Mesendoderm (in vitro differentiated cells): ENCODE measurements at regions not wholly inside any gene's neighbourhood (a gene's known extent, or its start where the extent isn't known, plus 50 kb on each side); places are given as distances from the start of the nearest gene placed in this dataset.

Experiments
- DNase-seq: peaks from one replicate; pipeline ENCODE4 v3.0.0; 2013
- H2AK5ac ChIP-seq: 2 replicates; pipeline ENCODE4 v1.6.1; 2013; ENCODE audit warnings: low read length, inconsistent platforms
- H2BK120ac ChIP-seq: 2 replicates; pipeline ENCODE4 v1.6.1; 2013; ENCODE audit warnings: low read depth, mild to moderate bottlenecking, low read length, moderate library complexity, mixed read lengths
- H2BK15ac ChIP-seq: replicated peaks from 2 replicates; pipeline ENCODE4 v1.6.1; 2013; ENCODE audit warnings: low read depth, mild to moderate bottlenecking, moderate library complexity
- H2BK5ac ChIP-seq: 2 replicates; pipeline ENCODE4 v1.6.1; 2013; ENCODE audit warnings: low read length, inconsistent platforms
- H3K18ac ChIP-seq: 2 replicates; pipeline ENCODE4 v1.6.1; 2013; ENCODE audit warnings: mild to moderate bottlenecking, low read length, mixed read lengths
- H3K23ac ChIP-seq: one replicate; pipeline ENCODE4 v1.6.1; 2013; ENCODE audit warnings: low read length
- H3K27ac ChIP-seq: 2 replicates; pipeline ENCODE4 v1.5.1; 2013; ENCODE audit warnings: low read depth, mild to moderate bottlenecking, inconsistent platforms, low read length, moderate library complexity
- H3K27me3 ChIP-seq: 2 replicates; pipeline ENCODE4 v1.6.1; 2013; ENCODE audit warnings: low read length, control low read depth, mild to moderate bottlenecking, inconsistent platforms; ENCODE audit not compliant: insufficient read depth, poor library complexity
- H3K36me3 ChIP-seq: 2 replicates; pipeline ENCODE4 v1.6.1; 2013; ENCODE audit warnings: low read length, inconsistent platforms; ENCODE audit not compliant: control insufficient read depth, insufficient read depth
- H3K4ac ChIP-seq: one replicate; pipeline ENCODE4 v1.6.1; 2013; ENCODE audit warnings: low read depth, mild to moderate bottlenecking, low read length, moderate library complexity
- H3K4me1 ChIP-seq: 2 replicates; pipeline ENCODE4 v1.6.1; 2013; ENCODE audit warnings: low read depth, low read length, inconsistent platforms; ENCODE audit not compliant: control insufficient read depth
- H3K4me2 ChIP-seq: 2 replicates; pipeline ENCODE4 v1.6.1; 2013; ENCODE audit warnings: low read length
- H3K4me3 ChIP-seq: 2 replicates; pipeline ENCODE4 v1.5.1; 2013; ENCODE audit warnings: mild to moderate bottlenecking, low read length
- H3K56ac ChIP-seq: one replicate; pipeline ENCODE4 v1.6.1; 2013; ENCODE audit warnings: low read length
- H3K79me1 ChIP-seq: 2 replicates; pipeline ENCODE4 v1.6.1; 2013; ENCODE audit warnings: low read length, inconsistent platforms
- H3K79me2 ChIP-seq: 2 replicates; pipeline ENCODE4 v1.6.1; 2013; ENCODE audit warnings: mild to moderate bottlenecking, low read length; ENCODE audit not compliant: control insufficient read depth, insufficient read depth
- H3K9ac ChIP-seq: 2 replicates; pipeline ENCODE4 v1.6.1; 2013; ENCODE audit warnings: low read length, inconsistent platforms
- H4K5ac ChIP-seq: one replicate; pipeline ENCODE4 v1.6.1; 2013; ENCODE audit warnings: low read length
- H4K8ac ChIP-seq: one replicate; pipeline ENCODE4 v1.6.1; 2013; ENCODE audit warnings: low read depth, mild to moderate bottlenecking, control low read depth, low read length, moderate library complexity
- WGBS: extraction: QIAGEN DNeasy Blood & Tissue Kit; methylation state at CpG from one replicate; pipeline ENCODE4 v1.1.7; 2013; ENCODE audit warnings: low lambda C conversion rate, missing lambda C conversion rate; ENCODE audit not compliant: insufficient coverage; ENCODE audit errors: extremely low coverage; 5-methylcytosine and 5-hydroxymethylcytosine counted together

DNA sequence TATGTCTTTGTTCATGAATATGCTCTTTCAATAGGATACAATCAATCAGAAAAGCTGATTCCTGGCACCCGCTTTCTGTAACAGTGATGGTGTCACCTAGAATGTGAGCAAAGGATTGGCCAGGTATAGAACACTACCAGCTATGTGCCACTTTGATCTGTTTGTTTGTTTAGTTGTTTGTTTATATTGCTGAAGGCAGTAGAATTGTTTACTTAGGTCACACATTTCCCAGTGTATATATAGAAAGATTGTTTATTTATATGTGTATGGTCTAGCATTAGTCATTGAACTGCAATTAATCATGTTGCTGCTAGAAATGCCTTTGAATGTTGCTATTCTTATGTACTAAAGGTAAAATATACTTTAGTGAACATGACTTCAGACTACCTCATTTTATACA, 1678.6 kb upstream of the CELF4 start:
- Histone ChIP-seq H3K27me3 (no peaks in the 10 kb centered on the region), H3K27ac (no peak overlapping the region), H3K79me1 (no peaks in the 10 kb centered on the region), H3K36me3 (no peaks in the 10 kb centered on the region), H2BK120ac (no peak overlapping the region), H3K4ac (no peak overlapping the region), H3K4me2 (no peak overlapping the region), H4K8ac (no peak overlapping the region), H2BK5ac (no peak overlapping the region), H3K18ac (no peak overlapping the region), H3K4me3 (no peak overlapping the region), H4K5ac (no peak overlapping the region), H3K23ac (no peak overlapping the region), H3K79me2 (no peaks in the 10 kb centered on the region), H3K4me1 (no peaks in the 10 kb centered on the region), H3K56ac (no peak overlapping the region), H2BK15ac (no peak overlapping the region), H2AK5ac (no peak overlapping the region), H3K9ac (no peak overlapping the region)
- no peak for DNase-seq
- WGBS = no CpG with 5 or more reads among the region's 1 CpG

DNA sequence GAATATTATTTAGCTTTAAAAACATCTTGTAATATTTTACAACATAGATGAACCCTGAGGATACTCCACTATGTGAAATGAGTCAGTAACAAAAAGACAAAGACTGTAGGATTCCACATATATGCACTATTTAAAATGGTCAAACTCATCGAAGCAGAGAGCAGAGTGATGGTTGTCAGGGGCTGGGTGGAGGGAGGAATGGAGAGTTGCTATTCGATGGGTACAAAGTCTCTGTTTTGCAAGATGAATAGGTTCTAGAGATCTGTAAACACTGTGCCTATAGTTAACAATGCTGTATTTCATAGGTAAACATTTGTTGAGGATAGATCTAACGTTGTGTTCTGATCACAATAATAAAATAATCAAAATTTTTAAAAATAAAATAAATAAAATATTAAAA, 1675.9 kb upstream of the CELF4 start:
- no peak overlapping the region for H2AK5ac ChIP-seq
- no peak overlapping the region for H3K56ac ChIP-seq
- no peak overlapping the region for H3K27ac ChIP-seq
- no peak overlapping the region for H2BK15ac ChIP-seq
- H2BK5ac ChIP-seq = no peak overlapping the region
- H3K79me1 ChIP-seq = no peaks in the 10 kb centered on the region
- no peak overlapping the region for H3K4ac ChIP-seq
- no peak overlapping the region for H4K5ac ChIP-seq
- WGBS = no CpG with 5 or more reads among the region's 3 CpGs
- no peak overlapping the region for H3K4me2 ChIP-seq
- no peak overlapping the region for H3K9ac ChIP-seq
- no peak overlapping the region for H3K4me3 ChIP-seq
- H3K18ac ChIP-seq = no peak overlapping the region
- H3K36me3 ChIP-seq = no peaks in the 10 kb centered on the region
- no peaks in the 10 kb centered on the region for H3K27me3 ChIP-seq
- no peak overlapping the region for H2BK120ac ChIP-seq
- no peak overlapping the region for H4K8ac ChIP-seq
- DNase-seq = no peak
- H3K4me1 ChIP-seq = no peaks in the 10 kb centered on the region
- no peak overlapping the region for H3K23ac ChIP-seq
- no peaks in the 10 kb centered on the region for H3K79me2 ChIP-seq

DNA sequence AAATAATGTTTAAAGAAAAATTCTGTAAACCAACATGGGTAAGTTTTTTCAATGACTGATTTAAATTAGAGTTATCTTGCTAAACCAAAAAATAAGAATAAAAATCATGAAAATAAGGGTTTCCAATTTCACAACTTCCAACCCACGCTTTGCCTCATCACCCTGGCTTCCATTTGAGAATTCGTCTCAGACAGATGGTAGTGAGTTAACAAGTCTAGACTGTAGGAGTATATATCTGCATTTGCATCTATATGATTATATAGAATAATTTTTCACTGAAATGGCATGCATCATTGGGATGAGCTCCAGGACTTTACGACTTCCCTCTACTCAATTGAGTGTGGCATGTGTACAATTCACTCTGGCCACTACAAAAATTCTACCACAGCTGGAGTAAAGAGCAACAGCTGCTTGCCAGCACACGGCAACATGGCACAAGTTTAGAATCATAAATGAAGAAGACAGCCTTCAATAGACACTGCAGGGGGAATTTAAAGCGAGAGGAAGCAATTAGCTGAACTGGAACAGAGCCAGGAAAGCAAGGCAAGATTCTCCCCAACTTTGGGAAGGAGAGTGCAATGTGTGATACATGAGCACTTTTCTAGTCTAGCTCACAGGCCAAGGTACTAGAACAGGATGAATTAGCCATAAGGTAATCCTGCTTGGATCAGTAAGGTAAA, 1673.5 kb upstream of the CELF4 start:
- no peak for DNase-seq
- H2BK5ac ChIP-seq = no peak overlapping the region
- H4K8ac ChIP-seq = no peak overlapping the region
- H3K27ac ChIP-seq = no peak overlapping the region
- H3K56ac ChIP-seq = no peak overlapping the region
- no peak overlapping the region for H3K4me3 ChIP-seq
- no peak overlapping the region for H2BK15ac ChIP-seq
- no peak overlapping the region for H4K5ac ChIP-seq
- no peak overlapping the region for H2BK120ac ChIP-seq
- no CpG with 5 or more reads among the region's 5 CpGs for WGBS
- no peak overlapping the region for H3K23ac ChIP-seq
- H3K79me1 ChIP-seq = no peaks in the 10 kb centered on the region
- H3K9ac ChIP-seq = no peak overlapping the region
- H3K18ac ChIP-seq = no peak overlapping the region
- no peaks in the 10 kb centered on the region for H3K36me3 ChIP-seq
- H3K4ac ChIP-seq = no peak overlapping the region
- no peak overlapping the region for H3K4me2 ChIP-seq
- no peaks in the 10 kb centered on the region for H3K27me3 ChIP-seq
- no peak overlapping the region for H2AK5ac ChIP-seq
- no peaks in the 10 kb centered on the region for H3K4me1 ChIP-seq
- H3K79me2 ChIP-seq = no peaks in the 10 kb centered on the region

DNA sequence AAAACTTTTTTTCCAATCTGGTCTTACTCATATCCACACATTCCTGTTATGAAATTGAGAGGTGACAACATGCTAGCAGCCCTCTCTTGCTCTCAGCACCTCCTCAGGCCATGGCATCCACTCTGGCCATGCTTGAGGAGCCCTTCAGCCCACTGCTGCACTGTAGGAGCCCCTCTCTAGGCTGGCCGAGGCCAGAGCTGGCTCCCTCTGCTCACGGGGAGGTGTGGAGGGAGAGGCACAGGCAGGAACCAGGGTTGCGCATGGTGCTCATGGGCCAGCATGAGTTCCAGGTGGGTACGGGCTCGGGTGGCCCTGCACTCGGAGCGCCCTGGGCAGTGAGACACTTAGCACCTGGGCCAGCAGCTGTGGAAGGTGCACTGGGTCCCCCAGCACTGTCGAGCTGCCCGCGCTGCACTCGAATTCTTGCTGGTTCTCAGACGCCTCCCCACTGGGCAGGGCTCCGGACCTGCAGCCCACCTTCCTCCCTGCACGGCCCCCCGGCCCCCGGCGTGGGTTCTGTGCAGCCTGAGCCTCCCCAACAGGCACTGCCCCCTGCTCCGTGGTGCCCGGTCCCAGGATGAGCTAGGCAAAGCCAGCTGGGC, 1669.6 kb upstream of the CELF4 start:
- H3K79me2 ChIP-seq = no peaks in the 10 kb centered on the region
- no peak overlapping the region for H3K27ac ChIP-seq
- no peak overlapping the region for H2AK5ac ChIP-seq
- H2BK120ac ChIP-seq = no peak overlapping the region
- H3K36me3 ChIP-seq = no peaks in the 10 kb centered on the region
- no peak overlapping the region for H3K18ac ChIP-seq
- H4K5ac ChIP-seq = no peak overlapping the region
- H3K56ac ChIP-seq = no peak overlapping the region
- H3K23ac ChIP-seq = no peak overlapping the region
- no peak overlapping the region for H2BK15ac ChIP-seq
- no CpG with 5 or more reads among the region's 19 CpGs for WGBS
- no peaks in the 10 kb centered on the region for H3K27me3 ChIP-seq
- H3K4me2 ChIP-seq = no peak overlapping the region
- DNase-seq = no peak
- H3K9ac ChIP-seq = no peak overlapping the region
- H2BK5ac ChIP-seq = no peak overlapping the region
- no peaks in the 10 kb centered on the region for H3K4me1 ChIP-seq
- no peaks in the 10 kb centered on the region for H3K79me1 ChIP-seq
- H3K4ac ChIP-seq = no peak overlapping the region
- H4K8ac ChIP-seq = no peak overlapping the region
- H3K4me3 ChIP-seq = no peak overlapping the region

DNA sequence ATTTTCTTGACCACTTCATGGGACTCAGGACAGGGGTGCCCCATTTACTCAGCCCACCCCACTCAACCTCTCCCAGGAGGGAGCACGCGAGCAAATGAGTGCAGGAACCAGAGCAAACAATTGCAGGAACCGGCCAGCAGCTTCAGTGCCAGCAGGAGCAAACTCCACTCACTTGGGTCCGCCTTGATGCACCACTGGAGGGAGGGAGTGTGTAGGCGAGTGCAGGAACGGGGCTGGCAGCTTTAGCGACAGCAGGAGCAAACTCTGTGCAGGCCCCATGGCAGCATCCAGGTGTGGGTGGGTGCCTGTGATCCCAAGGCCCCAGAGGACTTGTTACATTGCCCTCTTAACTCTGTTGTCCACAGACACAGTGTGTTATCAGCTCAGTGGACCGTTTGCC, 1667.3 kb upstream of the CELF4 start:
- Histone ChIP-seq H2BK5ac (no peak overlapping the region), H3K23ac (no peak overlapping the region), H3K4me3 (no peak overlapping the region), H3K79me1 (no peaks in the 10 kb centered on the region), H3K9ac (no peak overlapping the region), H3K27me3 (no peaks in the 10 kb centered on the region), H3K4ac (no peak overlapping the region), H3K56ac (no peak overlapping the region), H3K27ac (no peak overlapping the region), H4K8ac (no peak overlapping the region), H2BK15ac (no peak overlapping the region), H2AK5ac (no peak overlapping the region), H3K4me1 (no peaks in the 10 kb centered on the region), H3K4me2 (no peak overlapping the region), H2BK120ac (no peak overlapping the region), H4K5ac (no peak overlapping the region), H3K36me3 (no peaks in the 10 kb centered on the region), H3K18ac (no peak overlapping the region), H3K79me2 (no peaks in the 10 kb centered on the region)
- no CpG with 5 or more reads among the region's 8 CpGs for WGBS
- DNase-seq = no peak

DNA sequence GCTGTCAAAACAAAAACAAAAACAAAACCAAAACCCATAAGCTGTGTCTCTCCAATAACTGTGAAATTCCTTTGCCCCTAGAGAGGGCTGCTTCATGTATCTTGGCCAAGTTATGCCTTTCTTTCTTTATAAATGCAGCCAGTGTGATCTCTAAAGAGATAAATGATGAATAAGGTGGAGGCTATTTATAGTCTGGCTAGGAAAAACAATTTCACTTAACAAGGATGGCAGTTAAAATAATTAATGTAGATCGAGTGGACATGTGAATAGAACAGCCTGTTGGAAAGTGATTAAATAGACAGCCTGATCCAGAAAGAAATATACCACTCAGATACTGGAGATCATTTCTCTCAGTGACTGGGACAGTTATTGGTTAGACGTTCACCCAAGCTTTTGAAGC, 1666.9 kb upstream of the CELF4 start:
- H3K79me2 ChIP-seq = no peaks in the 10 kb centered on the region
- H4K8ac ChIP-seq = no peak overlapping the region
- H3K27me3 ChIP-seq = no peaks in the 10 kb centered on the region
- H2BK15ac ChIP-seq = no peak overlapping the region
- H3K4me2 ChIP-seq = no peak overlapping the region
- H3K4me3 ChIP-seq = no peak overlapping the region
- no peak for DNase-seq
- H3K4ac ChIP-seq = no peak overlapping the region
- no peaks in the 10 kb centered on the region for H3K4me1 ChIP-seq
- no peak overlapping the region for H3K27ac ChIP-seq
- H3K36me3 ChIP-seq = no peaks in the 10 kb centered on the region
- H3K18ac ChIP-seq = no peak overlapping the region
- WGBS = no CpG with 5 or more reads among the region's 2 CpGs
- no peak overlapping the region for H3K23ac ChIP-seq
- no peak overlapping the region for H2BK120ac ChIP-seq
- no peak overlapping the region for H3K56ac ChIP-seq
- H2AK5ac ChIP-seq = no peak overlapping the region
- no peaks in the 10 kb centered on the region for H3K79me1 ChIP-seq
- H4K5ac ChIP-seq = no peak overlapping the region
- no peak overlapping the region for H2BK5ac ChIP-seq
- no peak overlapping the region for H3K9ac ChIP-seq
